Testis (tissue), 2 donors: ENCODE measurements at regions not wholly inside any gene's neighbourhood (a gene's known extent, or its start where the extent isn't known, plus 50 kb on each side); places are given as distances from the start of the nearest gene placed in this dataset.

Experiments
- DNase-seq: peaks from one replicate; pipeline ENCODE4 v3.0.0-alpha.2; 2019
- H3K27ac ChIP-seq, 2 donors: fragments of 200-600 bp; sonication (generic); one replicate each; pipeline ENCODE4 v1.5.1; 2019
- H3K27me3 ChIP-seq: fragments of 200-600 bp; sonication (generic); one replicate; pipeline ENCODE4 v1.5.1; 2019
- H3K36me3 ChIP-seq: fragments of 200-600 bp; sonication (generic); one replicate; pipeline ENCODE4 v1.5.1; 2017; ENCODE audit warnings: low read depth; ENCODE audit errors: missing control alignments
- H3K4me1 ChIP-seq: fragments of 200-600 bp; sonication (generic); one replicate; pipeline ENCODE4 v1.5.1; 2019
- H3K4me3 ChIP-seq, 2 donors: fragments of 200-600 bp; sonication (generic); one replicate each; pipeline ENCODE4 v1.5.1; 2017 to 2019
- H3K9me3 ChIP-seq: fragments of 200-600 bp; sonication (generic); one replicate; pipeline ENCODE4 v1.5.1; 2017
- POLR2A ChIP-seq: fragments of 450-650 bp; IDR thresholded peaks from one replicate; pipeline ENCODE4 v1.6.1; 2017; ENCODE audit warnings: antibody characterized with exemption, mild to moderate bottlenecking, moderate library complexity
- whole genome bisulfite sequencing, 2 donors: methylation state at CpG; one replicate each; pipeline ENCODE4 v1.1.5; 2018; 5-methylcytosine and 5-hydroxymethylcytosine counted together
- intact Hi-C: fragments of 100-400 bp; cut with DNase I; formaldehyde crosslinking; loops from one replicate; pipeline ENCODE4 v1.15.1; 2023; ENCODE audit warnings: low total_unique reads
- TF ChIP-seq, protein P1 (sequence below), 3 experiments: fragments of 450-650 bp in 2 of 3; fragments of 200-600 bp in 1 of 3; sonication (generic) in 1 of 3; IDR thresholded peaks; one replicate each; pipeline ENCODE4 v1.5.1; 2016 to 2019; ENCODE audit warnings: antibody characterized with exemption in 3 of 3, mild to moderate bottlenecking in 2 of 3, moderate library complexity in 1 of 3

- 77 to 79% methylated on average over 7 of the region's 7 CpGs for WGBS, 2 donors
- TF ChIP-seq, protein P1, sequence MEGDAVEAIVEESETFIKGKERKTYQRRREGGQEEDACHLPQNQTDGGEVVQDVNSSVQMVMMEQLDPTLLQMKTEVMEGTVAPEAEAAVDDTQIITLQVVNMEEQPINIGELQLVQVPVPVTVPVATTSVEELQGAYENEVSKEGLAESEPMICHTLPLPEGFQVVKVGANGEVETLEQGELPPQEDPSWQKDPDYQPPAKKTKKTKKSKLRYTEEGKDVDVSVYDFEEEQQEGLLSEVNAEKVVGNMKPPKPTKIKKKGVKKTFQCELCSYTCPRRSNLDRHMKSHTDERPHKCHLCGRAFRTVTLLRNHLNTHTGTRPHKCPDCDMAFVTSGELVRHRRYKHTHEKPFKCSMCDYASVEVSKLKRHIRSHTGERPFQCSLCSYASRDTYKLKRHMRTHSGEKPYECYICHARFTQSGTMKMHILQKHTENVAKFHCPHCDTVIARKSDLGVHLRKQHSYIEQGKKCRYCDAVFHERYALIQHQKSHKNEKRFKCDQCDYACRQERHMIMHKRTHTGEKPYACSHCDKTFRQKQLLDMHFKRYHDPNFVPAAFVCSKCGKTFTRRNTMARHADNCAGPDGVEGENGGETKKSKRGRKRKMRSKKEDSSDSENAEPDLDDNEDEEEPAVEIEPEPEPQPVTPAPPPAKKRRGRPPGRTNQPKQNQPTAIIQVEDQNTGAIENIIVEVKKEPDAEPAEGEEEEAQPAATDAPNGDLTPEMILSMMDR (IDR thresholded peaks at IDR 0.05) = no peak
- TF ChIP-seq POLR2A = no peak
- intact Hi-C loops = no loop called here
- DNase-seq = no peak
- no peak overlapping the region for H3K27ac ChIP-seq
- no peaks in the 10 kb centered on the region for H3K27me3 ChIP-seq
- no peak overlapping the region for H3K4me3 ChIP-seq
- no peaks in the 10 kb centered on the region for H3K9me3 ChIP-seq
- H3K4me1 ChIP-seq = no peaks in the 10 kb centered on the region
- H3K36me3 ChIP-seq = no peaks in the 10 kb centered on the region
Measured at GRCh38 chr2:54396107-54396506, 60.0 kb upstream of the SPTBN1 start.

DNA sequence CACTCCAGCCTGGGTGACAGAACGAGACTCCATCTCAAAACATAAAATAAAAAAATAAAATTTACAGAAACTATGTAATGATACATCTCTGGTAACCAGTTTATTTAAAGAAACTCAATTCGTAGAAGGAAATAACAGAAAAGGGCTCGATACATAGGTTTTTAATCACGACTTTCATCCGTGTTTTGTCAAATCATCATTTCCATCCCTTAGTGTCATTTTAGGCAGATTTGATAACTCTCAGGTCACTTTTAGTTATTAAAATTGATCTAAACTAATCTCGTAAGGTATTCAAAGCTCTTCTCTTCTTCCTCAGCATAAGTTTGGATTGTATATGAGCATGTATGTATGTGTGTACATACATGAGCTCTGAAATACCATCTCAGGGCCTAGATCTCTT lies 59.3 kb upstream of the SPTBN1 start:
- Histone ChIP-seq H3K4me1 (no peaks in the 10 kb centered on the region), H3K36me3 (no peaks in the 10 kb centered on the region), H3K4me3 (no peak overlapping the region), H3K27ac (no peak overlapping the region), H3K27me3 (no peaks in the 10 kb centered on the region), H3K9me3 (no peaks in the 10 kb centered on the region)
- DNase-seq = no peak
- 93 to 96% methylated on average over 6 of the region's 6 CpGs for WGBS, 2 donors
- no peak for TF ChIP-seq POLR2A
- TF ChIP-seq, protein P1 (IDR thresholded peaks at IDR 0.05) = no peak
- intact Hi-C loops = no loop called here

GRCh38 chr2:54397426-54397825 lies 58.7 kb upstream of the SPTBN1 start:
- DNase-seq = no peak
- Histone ChIP-seq H3K9me3 (no peaks in the 10 kb centered on the region), H3K4me1 (no peaks in the 10 kb centered on the region), H3K27ac (no peak overlapping the region), H3K4me3 (no peak overlapping the region), H3K36me3 (no peaks in the 10 kb centered on the region), H3K27me3 (no peaks in the 10 kb centered on the region)
- TF ChIP-seq POLR2A = no peak
- TF ChIP-seq, protein P1 (IDR thresholded peaks at IDR 0.05) = no peak
- 72 to 96% methylated on average over 2 of the region's 2 CpGs for WGBS, 2 donors
- intact Hi-C loops = no loop called here

DNA sequence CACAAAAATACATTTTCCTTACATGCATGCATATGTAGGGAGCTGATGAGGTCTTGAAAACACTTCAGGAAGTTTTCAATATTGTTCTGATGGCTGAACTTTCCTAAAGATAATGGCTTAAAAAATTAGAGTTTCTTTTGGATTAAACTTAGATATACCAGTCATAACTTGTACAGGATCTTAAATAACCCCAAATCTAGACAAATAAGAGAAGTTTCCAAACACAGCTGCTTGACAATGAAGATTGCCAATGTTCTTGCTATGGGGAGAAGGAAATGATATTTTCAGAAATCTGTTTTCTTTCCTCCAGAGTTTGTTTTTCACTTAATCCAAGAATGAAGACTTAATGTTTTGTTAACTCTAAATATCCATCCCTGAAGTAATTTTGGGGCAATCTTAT lies 54.6 kb upstream of the SPTBN1 start:
- intact Hi-C loops = no loop called here
- Histone ChIP-seq H3K4me3 (no peak overlapping the region), H3K27ac (peak overlapping the region; percentile 29 to 68), H3K27me3 (no peaks in the 10 kb centered on the region), H3K9me3 (no peaks in the 10 kb centered on the region), H3K36me3 (no peaks in the 10 kb centered on the region), H3K4me1 (no peaks in the 10 kb centered on the region)
- no peak for DNase-seq
- no peak for TF ChIP-seq POLR2A
- TF ChIP-seq, protein P1 (IDR thresholded peaks at IDR 0.05) = no peak

GRCh38 chr2:54402350-54402749 lies 53.8 kb upstream of the SPTBN1 start:
- H3K27ac ChIP-seq = peak overlapping the region; percentile 29 to 68
- no peaks in the 10 kb centered on the region for H3K4me1 ChIP-seq
- intact Hi-C loops = no loop called here
- WGBS, 2 donors = 48 to 51% methylated on average over 5 of the region's 5 CpGs
- TF ChIP-seq, protein P1 (IDR thresholded peaks at IDR 0.05) = no peak
- TF ChIP-seq POLR2A = no peak
- peak; percentile 78 for DNase-seq
- no peaks in the 10 kb centered on the region for H3K9me3 ChIP-seq
- no peak overlapping the region for H3K4me3 ChIP-seq
- H3K36me3 ChIP-seq = no peaks in the 10 kb centered on the region
- H3K27me3 ChIP-seq = no peaks in the 10 kb centered on the region
